ENCODE measurements at regions not wholly inside any gene's neighbourhood (a gene's known extent, or its start where the extent isn't known, plus 50 kb on each side); places are given as distances from the start of the nearest gene placed in this dataset.
A peak's percentile ranks its signal among the peaks of the same experiment; 100 is the strongest.

GRCh38 chr22:27615408-27615807 is 186.1 kb downstream of the MN1 start:
- DNase-seq = no peak

- no peak for DNase-seq
Observed at GRCh38 chr22:27616033-27616432, 185.5 kb downstream of the MN1 start.

- no peak for DNase-seq
Observed at GRCh38 chr22:27617214-27617881, 184.2 kb downstream of the MN1 start.

GRCh38 chr22:27620367-27621154 is 181.0 kb downstream of the MN1 start:
- no peak for DNase-seq

- DNase-seq = no peak
Observed at GRCh38 chr22:27621486-27622070, 180.0 kb downstream of the MN1 start.

GRCh38 chr22:27624042-27624441 is 177.5 kb downstream of the MN1 start:
- DNase-seq = no peak

- DNase-seq = no peak
Observed at GRCh38 chr22:27624705-27625104, 176.9 kb downstream of the MN1 start.

GRCh38 chr22:27625769-27626674 is 175.5 kb downstream of the MN1 start:
- DNase-seq = no peak

- no peak for DNase-seq
Observed at GRCh38 chr22:27626675-27627443, 174.7 kb downstream of the MN1 start.

- no peak for DNase-seq
Observed at GRCh38 chr22:27627444-27627833, 174.1 kb downstream of the MN1 start.

- no peak for DNase-seq
Observed at GRCh38 chr22:27627901-27628300, 173.7 kb downstream of the MN1 start.

GRCh38 chr22:27628341-27628740 is 173.2 kb downstream of the MN1 start:
- no peak for DNase-seq

GRCh38 chr22:27628891-27629631 is 172.5 kb downstream of the MN1 start:
- no peak for DNase-seq

- no peak for DNase-seq
Observed at GRCh38 chr22:27629908-27630673, 171.5 kb downstream of the MN1 start.

- DNase-seq = no peak
Observed at GRCh38 chr22:27630754-27631153, 170.8 kb downstream of the MN1 start.

- DNase-seq = no peak
Observed at GRCh38 chr22:27631641-27632040, 169.9 kb downstream of the MN1 start.

GRCh38 chr22:27632451-27633295 is 168.9 kb downstream of the MN1 start:
- peak; percentile 1 for DNase-seq

GRCh38 chr22:27633296-27633871 is 168.2 kb downstream of the MN1 start:
- DNase-seq = no peak

- DNase-seq = no peak
Observed at GRCh38 chr22:27634043-27634740, 167.4 kb downstream of the MN1 start.

Data from kidney glomerular epithelial cell (primary cell).